Fibroblast of skin of left biceps (primary cell): ENCODE measurements at regions not wholly inside any gene's neighbourhood (a gene's known extent, or its start where the extent isn't known, plus 50 kb on each side); places are given as distances from the start of the nearest gene placed in this dataset.

Experiments used
- DNase-seq, 2 experiments: peaks; one replicate each; pipeline ENCODE4 v3.0.0-alpha.2; 2013; ENCODE audit warnings: low read depth in 2 of 2

DNA sequence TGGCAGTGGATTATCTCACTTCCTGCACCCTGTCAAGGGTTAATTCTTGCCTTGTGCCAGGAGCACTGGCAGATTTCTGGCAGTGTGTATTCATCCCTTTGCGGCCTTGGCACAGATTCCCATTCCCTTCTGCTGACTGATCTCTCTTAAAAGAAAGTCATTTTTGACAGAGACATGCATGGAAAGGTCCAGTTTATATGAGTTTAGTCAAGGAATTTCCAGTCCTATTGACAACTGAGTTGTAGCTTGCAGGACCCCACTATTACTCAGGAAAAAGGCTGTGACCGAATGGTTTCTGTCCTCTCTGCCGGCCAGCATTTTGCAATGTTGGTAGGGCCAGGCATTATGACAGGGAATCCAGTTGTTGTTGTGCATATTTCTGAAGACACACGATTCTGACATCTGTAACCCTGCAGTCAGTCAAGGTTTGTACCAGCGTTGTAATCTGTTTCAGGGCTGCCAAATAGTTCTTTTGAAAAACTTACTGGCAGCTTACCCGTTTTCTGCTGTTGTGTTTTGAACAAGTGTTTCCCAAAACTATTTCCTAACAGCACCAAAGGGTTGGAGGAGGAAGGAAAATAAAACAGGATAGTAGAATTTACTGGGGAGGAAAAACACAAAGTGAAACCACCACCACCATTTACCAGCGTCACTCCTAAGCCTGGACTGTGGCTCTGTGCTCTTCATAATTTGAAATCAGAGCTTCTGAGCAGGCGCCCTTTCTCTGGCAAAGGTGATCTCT, 243.4 kb upstream of the KLF4 start:
- no peak for DNase-seq

- DNase-seq, result no peak
Observed at GRCh38 chr9:107731115-107731762, 241.7 kb upstream of the KLF4 start.

GRCh38 chr9:107730666-107731065, 241.1 kb upstream of the KLF4 start:
- DNase-seq, result no peak

DNA sequence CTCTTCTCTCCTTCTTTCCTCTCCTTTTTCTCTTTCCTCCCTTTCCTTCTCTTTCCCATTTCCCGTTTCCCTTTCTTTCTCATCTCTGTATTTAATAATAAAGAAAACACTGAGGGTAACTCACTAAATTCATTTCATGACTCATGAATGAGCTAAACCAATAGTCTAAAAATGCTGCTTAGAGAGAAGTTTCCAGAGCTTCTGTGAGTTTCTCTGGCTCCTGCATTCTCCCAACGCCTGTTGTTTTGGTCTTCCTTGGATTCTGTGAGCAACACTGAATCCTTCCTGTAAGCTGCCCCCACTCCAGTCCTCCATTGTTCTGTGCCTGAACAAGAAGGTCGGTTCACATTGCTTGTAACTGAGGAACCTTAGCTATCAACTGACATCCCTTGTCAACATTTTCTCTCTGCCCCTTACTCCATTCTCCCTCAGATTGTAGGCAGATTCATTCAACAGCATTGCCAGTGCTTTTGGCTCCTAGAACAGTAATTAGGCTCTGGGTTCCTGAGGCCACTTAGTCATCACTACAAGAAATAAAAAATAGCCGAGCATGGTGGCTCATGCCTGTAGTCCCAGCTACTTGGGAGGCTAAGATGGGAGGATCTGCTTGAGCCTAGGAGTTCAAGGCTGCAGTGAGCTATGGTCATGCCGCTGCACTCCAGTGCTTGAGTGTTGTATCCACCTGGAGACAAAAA, 237.7 kb upstream of the KLF4 start:
- no peak for DNase-seq

- no peak for DNase-seq
Observed at GRCh38 chr9:107723015-107723414, 233.4 kb upstream of the KLF4 start.

GRCh38 chr9:107721705-107722245, 232.2 kb upstream of the KLF4 start:
- DNase-seq, result no peak

DNA sequence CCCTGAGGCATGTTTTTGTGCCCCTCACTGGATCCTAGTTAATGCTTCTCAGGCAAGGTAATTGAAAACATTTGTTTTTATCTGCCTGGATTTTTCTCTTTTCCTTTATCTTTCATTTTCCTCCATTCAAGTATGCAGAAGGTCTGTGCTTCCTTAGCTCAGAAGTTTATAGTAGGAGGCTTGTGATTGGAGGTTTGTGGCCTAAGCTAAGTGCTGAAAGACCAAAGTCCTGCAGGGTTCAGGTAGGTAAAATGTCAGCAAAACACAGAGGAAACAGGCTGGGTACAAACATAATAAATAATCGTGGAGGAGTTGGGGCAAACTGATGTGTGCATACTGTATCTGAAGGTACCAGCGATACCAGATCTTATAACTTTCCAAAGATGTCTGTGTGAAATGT, 230.9 kb upstream of the KLF4 start:
- DNase-seq, result no peak

DNA sequence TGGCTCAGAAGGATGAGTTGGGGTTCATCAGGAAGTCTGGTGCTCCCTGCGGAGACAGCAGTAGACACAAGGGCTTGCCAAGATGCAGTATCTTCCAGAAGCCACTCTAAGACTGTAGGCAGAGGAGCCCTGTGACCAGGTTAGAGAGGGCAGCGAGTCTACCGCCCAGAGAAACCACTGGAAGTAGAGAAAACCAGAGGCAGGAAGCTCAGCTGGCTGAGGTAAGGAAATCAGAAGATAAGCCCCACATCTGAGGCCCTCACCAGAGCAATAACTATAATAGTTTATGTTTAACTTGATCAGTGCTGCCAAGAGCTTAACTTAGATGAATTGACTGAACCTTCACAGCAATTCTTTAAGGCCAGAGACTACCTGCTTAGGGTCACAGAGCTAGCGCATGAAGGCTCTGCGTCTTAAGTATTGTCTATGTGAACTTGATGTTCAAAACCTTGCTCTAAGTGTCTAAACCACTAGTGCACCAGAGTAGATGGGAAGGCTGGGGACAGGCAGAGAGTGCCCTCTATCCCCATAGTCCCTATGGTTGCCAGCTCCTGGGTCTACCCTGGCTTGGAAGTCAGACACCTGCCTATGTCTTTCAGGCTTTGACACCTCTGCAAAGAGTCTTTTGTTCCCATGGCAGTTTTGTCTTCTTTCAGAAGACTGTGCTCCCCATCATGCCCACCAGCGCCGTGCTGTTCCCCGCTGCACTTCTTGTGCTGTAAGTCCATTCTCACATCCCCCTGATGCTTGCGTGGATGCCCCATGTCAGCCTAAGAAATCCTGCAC, 228.2 kb upstream of the KLF4 start:
- no peak for DNase-seq

- no peak for DNase-seq
Observed at GRCh38 chr9:107715740-107716139, 226.2 kb upstream of the KLF4 start.

- DNase-seq, result no peak
Observed at GRCh38 chr9:107713470-107713869, 223.9 kb upstream of the KLF4 start.

DNA sequence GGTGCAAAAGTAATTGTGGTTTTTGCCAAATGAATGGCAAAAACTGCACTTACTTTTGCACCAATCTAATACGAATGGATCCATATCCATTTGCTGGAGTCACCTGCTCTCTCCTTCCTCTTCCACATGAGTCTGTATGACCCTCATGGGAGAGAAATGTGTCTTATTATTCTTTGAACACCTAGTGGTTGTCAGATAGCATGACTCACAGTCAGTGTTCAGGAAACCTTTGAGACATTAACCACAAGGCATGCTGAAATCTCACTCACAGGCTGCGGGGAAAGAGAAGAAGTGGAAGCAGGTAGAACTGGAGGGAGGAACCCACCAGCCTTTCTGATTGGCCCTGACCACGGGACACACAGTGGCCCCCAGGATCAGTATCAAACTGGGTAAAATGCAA, 222.8 kb upstream of the KLF4 start:
- no peak for DNase-seq

- peak; percentile 92 for DNase-seq
Observed at GRCh38 chr9:107711542-107711941, 222.0 kb upstream of the KLF4 start.

- no peak for DNase-seq
Observed at GRCh38 chr9:107710953-107711352, 221.4 kb upstream of the KLF4 start.

- DNase-seq, result no peak
Observed at GRCh38 chr9:107710546-107710945, 221.0 kb upstream of the KLF4 start.

- no peak for DNase-seq
Observed at GRCh38 chr9:107708791-107709190, 219.2 kb upstream of the KLF4 start.

- no peak for DNase-seq
Observed at GRCh38 chr9:107707915-107708441, 218.4 kb upstream of the KLF4 start.

DNA sequence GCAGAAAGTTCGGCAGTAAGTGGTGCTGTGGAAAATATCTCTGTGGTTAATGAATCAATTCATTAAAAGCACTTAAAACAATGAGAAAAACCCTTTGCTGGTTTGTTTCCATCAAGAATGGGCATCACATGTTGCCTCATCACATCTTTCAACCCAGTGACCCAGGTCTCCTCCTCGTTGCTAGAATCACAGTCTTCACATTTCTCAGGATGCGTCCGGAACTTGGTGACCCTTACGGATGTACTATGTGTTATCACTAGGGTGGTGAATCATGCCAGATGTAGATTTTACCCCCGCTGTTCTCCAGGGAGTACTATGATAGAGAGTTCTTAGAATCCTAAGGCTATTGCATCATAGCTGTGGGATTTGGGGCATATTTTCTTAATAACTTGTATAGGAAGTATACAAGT, 217.9 kb upstream of the KLF4 start:
- peak; percentile 90 to 93 for DNase-seq

GRCh38 chr9:107706701-107707427, 217.3 kb upstream of the KLF4 start:
- no peak for DNase-seq

GRCh38 chr9:107705521-107705920, 216.0 kb upstream of the KLF4 start:
- DNase-seq, result no peak

- DNase-seq, result no peak
Observed at GRCh38 chr9:107704774-107705173, 215.2 kb upstream of the KLF4 start.

- no peak for DNase-seq
Observed at GRCh38 chr9:107703651-107704050, 214.1 kb upstream of the KLF4 start.
